CD14-positive monocyte (primary cell): ENCODE measurements at regions not wholly inside any gene's neighbourhood (a gene's known extent, or its start where the extent isn't known, plus 50 kb on each side); places are given as distances from the start of the nearest gene placed in this dataset.
A peak's percentile ranks its signal among the peaks of the same experiment; 100 is the strongest.
"Not testable (repeated sequence)": the region's sequence is repeated elsewhere in the genome, so short reads cannot be mapped to it uniquely, and the experiment has no call there.

Experiments
- DNase-seq, 3 donors: peaks; one replicate each; pipeline ENCODE4 v3.0.0-alpha.2; 2011 to 2022
- H2AFZ ChIP-seq: 2 replicates; pipeline ENCODE4 v1.6.0; 2012; ENCODE audit warnings: mild to moderate bottlenecking, low read depth, low read length, inconsistent platforms; ENCODE audit not compliant: insufficient read depth, poor library complexity, severe bottlenecking
- H3K27ac ChIP-seq, 2 donors: 1 replicate in 1 of 2; 2 replicates in 1 of 2; pipeline ENCODE4 v1.5.1; 2012 to 2013; ENCODE audit warnings: low read length in 2 of 2, control low read depth in 1 of 2, inconsistent platforms in 1 of 2, low read depth in 1 of 2, mild to moderate bottlenecking in 1 of 2
- H3K27me3 ChIP-seq, 2 donors: one replicate each; pipeline versions ENCODE4 v1.6.0 to v1.6.1; 2011 to 2013; ENCODE audit warnings: low read length in 2 of 2; ENCODE audit not compliant: control insufficient read depth in 2 of 2, insufficient read depth in 2 of 2
- H3K36me3 ChIP-seq, 2 donors: replicated peaks in 1 of 2; 1 replicate in 1 of 2; 2 replicates in 1 of 2; pipeline versions ENCODE4 v1.5.1 to v1.6.1; 2012 to 2013; ENCODE audit warnings: low read length in 2 of 2, control low read depth in 1 of 2, inconsistent platforms in 1 of 2, mild to moderate bottlenecking in 1 of 2; ENCODE audit not compliant: insufficient read depth in 2 of 2, control insufficient read depth in 1 of 2
- H3K4me1 ChIP-seq, 2 donors: 1 replicate in 1 of 2; 2 replicates in 1 of 2; pipeline versions ENCODE4 v1.5.1 to v1.6.1; 2012 to 2013; ENCODE audit warnings: low read length in 2 of 2, control low read depth in 1 of 2, inconsistent platforms in 1 of 2, mild to moderate bottlenecking in 1 of 2, moderate library complexity in 1 of 2; ENCODE audit not compliant: insufficient read depth in 2 of 2, control insufficient read depth in 1 of 2
- H3K4me2 ChIP-seq: replicated peaks from 2 replicates; pipeline ENCODE3; 2012; ENCODE audit warnings: low read length, moderate library complexity, mild to moderate bottlenecking; ENCODE audit not compliant: poor library complexity, severe bottlenecking; ENCODE audit errors: extremely low read depth
- H3K4me3 ChIP-seq, 3 experiments: fragments of 200-600 bp in 1 of 3; sonication (generic) in 1 of 3; replicated peaks in 1 of 3; 1 replicate in 2 of 3; 2 replicates in 1 of 3; pipeline ENCODE4 v1.5.1; 2011 to 2013; ENCODE audit warnings: low read length in 3 of 3, mild to moderate bottlenecking in 3 of 3, control low read depth in 2 of 3, low read depth in 2 of 3, inconsistent platforms in 1 of 3, moderate library complexity in 1 of 3
- H3K79me2 ChIP-seq: 2 replicates; pipeline ENCODE4 v1.6.0; 2012; ENCODE audit warnings: mild to moderate bottlenecking, control low read depth, inconsistent platforms, low read length, moderate library complexity; ENCODE audit not compliant: insufficient read depth
- H3K9ac ChIP-seq: 2 replicates; pipeline ENCODE4 v1.6.0; 2017; ENCODE audit warnings: low read length, mild to moderate bottlenecking; ENCODE audit not compliant: insufficient read depth, poor library complexity, severe bottlenecking
- H3K9me3 ChIP-seq, 2 donors: replicated peaks in 1 of 2; 1 replicate in 1 of 2; 2 replicates in 1 of 2; pipeline versions ENCODE4 v1.5.1 to v1.6.1; 2012 to 2013; ENCODE audit warnings: low read length in 2 of 2, control low read depth in 1 of 2; ENCODE audit not compliant: control insufficient read depth in 1 of 2, insufficient read depth in 1 of 2
- H4K20me1 ChIP-seq: 2 replicates; pipeline ENCODE4 v1.6.0; 2012; ENCODE audit warnings: mild to moderate bottlenecking, low read length, control low read depth, moderate library complexity; ENCODE audit not compliant: insufficient read depth
- H3K27ac Mint-ChIP-seq, 7 donors: one replicate each; pipeline ENCODE4 v1.8.0; 2020; ENCODE audit warnings: mild to moderate bottlenecking in 7 of 7, mixed read lengths in 7 of 7, moderate library complexity in 6 of 7, inconsistent platforms in 2 of 7
- H3K27me3 Mint-ChIP-seq, 3 donors: one replicate each; pipeline ENCODE4 v1.8.0; 2021 to 2022; ENCODE audit warnings: low read depth in 3 of 3, mild to moderate bottlenecking in 3 of 3, mixed read lengths in 3 of 3, moderate library complexity in 3 of 3, inconsistent platforms in 1 of 3
- H3K36me3 Mint-ChIP-seq, 2 donors: one replicate each; pipeline ENCODE4 v1.8.0; 2020; ENCODE audit warnings: mixed read lengths in 2 of 2, inconsistent platforms in 1 of 2, mild to moderate bottlenecking in 1 of 2
- H3K4me1 Mint-ChIP-seq: one replicate; pipeline ENCODE4 v1.8.0; 2020; ENCODE audit warnings: mild to moderate bottlenecking, mixed read lengths
- H3K4me3 Mint-ChIP-seq, 2 donors: one replicate each; pipeline ENCODE4 v1.8.0; 2020; ENCODE audit warnings: mild to moderate bottlenecking in 2 of 2, mixed read lengths in 2 of 2, moderate library complexity in 1 of 2
- H3K9me3 Mint-ChIP-seq, 7 donors: one replicate each; pipeline ENCODE4 v1.8.0; 2020 to 2022; ENCODE audit warnings: mixed read lengths in 7 of 7, mild to moderate bottlenecking in 6 of 7, moderate library complexity in 6 of 7, inconsistent platforms in 2 of 7
- WGBS: methylation state at CpG from one replicate; pipeline ENCODE4 v1.1.5; 2013; ENCODE audit warnings: missing lambda C conversion rate; ENCODE audit not compliant: insufficient coverage; 5-methylcytosine and 5-hydroxymethylcytosine counted together
- intact Hi-C, 2 donors: fragments of 100-400 bp; cut with micrococcal nuclease; formaldehyde crosslinking; loops; one replicate each; pipeline versions ENCODE4 v1.15.0 to v1.15.1; 2023

DNA sequence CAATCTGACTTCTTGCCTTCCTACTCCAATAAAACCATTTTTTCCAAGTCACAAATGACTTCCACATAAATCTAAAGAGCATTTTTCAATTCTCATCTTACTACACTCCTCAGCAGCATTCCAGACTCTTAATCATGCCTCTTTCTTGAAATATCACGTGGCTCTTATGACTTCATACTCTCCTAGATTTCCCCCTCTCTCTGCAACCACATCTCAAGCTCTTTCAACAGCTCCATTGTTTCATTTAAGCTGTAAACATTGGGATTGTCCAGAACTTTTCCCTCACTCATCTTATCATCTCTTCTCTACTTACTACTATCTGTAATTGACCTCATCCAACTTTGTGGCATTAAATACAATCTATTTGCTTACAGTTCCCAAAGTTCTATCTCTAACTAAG, 170.6 kb upstream of the POMZP3 start:
- H3K36me3 Mint-ChIP-seq, H3K9ac ChIP-seq, H3K36me3 ChIP-seq, H3K4me2 ChIP-seq, H3K27ac ChIP-seq, H2AFZ ChIP-seq, intact Hi-C loops, H3K4me1 ChIP-seq, H3K9me3 ChIP-seq, H4K20me1 ChIP-seq, H3K79me2 ChIP-seq, H3K4me3 ChIP-seq, H3K4me3 Mint-ChIP-seq, H3K4me1 Mint-ChIP-seq, DNase-seq, H3K27ac Mint-ChIP-seq, H3K27me3 ChIP-seq, H3K27me3 Mint-ChIP-seq, H3K9me3 Mint-ChIP-seq: not testable (repeated sequence)
- WGBS = 100% methylated on average over 1 of the region's 1 CpG

- H3K79me2 ChIP-seq, H3K36me3 Mint-ChIP-seq, H3K4me3 Mint-ChIP-seq, H3K27ac Mint-ChIP-seq, H3K4me2 ChIP-seq, H3K9ac ChIP-seq, H3K4me1 Mint-ChIP-seq, H2AFZ ChIP-seq, H4K20me1 ChIP-seq, H3K36me3 ChIP-seq, H3K4me1 ChIP-seq, H3K9me3 Mint-ChIP-seq, H3K27me3 Mint-ChIP-seq, H3K4me3 ChIP-seq, H3K9me3 ChIP-seq, H3K27ac ChIP-seq, intact Hi-C loops, DNase-seq, H3K27me3 ChIP-seq: not testable (repeated sequence)
Measured at GRCh38 chr7:76780693-76781092, 153.6 kb upstream of the POMZP3 start.

DNA sequence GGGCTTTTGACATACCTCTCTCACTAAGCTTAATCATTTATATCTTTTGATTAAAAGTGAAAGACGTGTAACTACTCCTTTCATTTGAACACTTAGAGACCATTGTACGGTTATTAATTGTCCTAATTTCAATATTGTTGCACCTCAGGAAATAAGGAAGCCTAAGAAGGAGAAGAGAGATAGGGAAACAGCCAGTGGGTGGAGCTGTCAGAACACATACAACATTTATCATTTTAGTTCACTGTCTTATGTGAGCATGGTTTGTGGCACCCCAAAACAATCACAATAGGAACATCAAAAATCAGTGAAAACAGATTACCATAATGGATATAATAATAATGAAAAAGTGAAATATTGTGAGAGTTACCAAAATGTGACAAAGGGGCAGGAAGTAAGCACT, 147.2 kb upstream of the POMZP3 start:
- H3K9me3 ChIP-seq, intact Hi-C loops, DNase-seq, H3K9ac ChIP-seq, H3K27ac ChIP-seq, H2AFZ ChIP-seq, H3K4me1 ChIP-seq, H3K4me2 ChIP-seq, H4K20me1 ChIP-seq, H3K9me3 Mint-ChIP-seq, H3K4me3 Mint-ChIP-seq, H3K4me3 ChIP-seq, H3K36me3 ChIP-seq, H3K36me3 Mint-ChIP-seq, H3K79me2 ChIP-seq, H3K4me1 Mint-ChIP-seq, H3K27me3 Mint-ChIP-seq, H3K27ac Mint-ChIP-seq, H3K27me3 ChIP-seq: not testable (repeated sequence)
- no CpG with 5 or more reads among the region's 2 CpGs for WGBS

GRCh38 chr7:76771980-76772379, 144.9 kb upstream of the POMZP3 start:
- H3K4me3 ChIP-seq, H4K20me1 ChIP-seq, H3K9ac ChIP-seq, H3K79me2 ChIP-seq, H3K9me3 ChIP-seq, H3K4me1 Mint-ChIP-seq, DNase-seq, H3K27ac Mint-ChIP-seq, H3K4me3 Mint-ChIP-seq, H3K36me3 ChIP-seq, H2AFZ ChIP-seq, H3K27me3 Mint-ChIP-seq, H3K4me1 ChIP-seq, H3K27ac ChIP-seq, H3K4me2 ChIP-seq, intact Hi-C loops, H3K36me3 Mint-ChIP-seq, H3K9me3 Mint-ChIP-seq, H3K27me3 ChIP-seq: not testable (repeated sequence)
- no CpG with 5 or more reads among the region's 1 CpG for WGBS

- H3K36me3 Mint-ChIP-seq, H3K9ac ChIP-seq, H4K20me1 ChIP-seq, H3K4me2 ChIP-seq, H3K27me3 ChIP-seq, intact Hi-C loops, H2AFZ ChIP-seq, H3K36me3 ChIP-seq, H3K4me3 Mint-ChIP-seq, H3K27me3 Mint-ChIP-seq, H3K4me1 Mint-ChIP-seq, H3K4me1 ChIP-seq, DNase-seq, H3K9me3 ChIP-seq, H3K27ac ChIP-seq, H3K79me2 ChIP-seq, H3K4me3 ChIP-seq: not testable (repeated sequence)
- Mint-ChIP-seq H3K9me3 (peaks cover 13 to 31% (median 20%) of the 10 kb centered on the region in 7 donors), H3K27ac (peak overlapping the region in 1 of 7 donors; percentile 41)
- no CpG with 5 or more reads among the region's 3 CpGs for WGBS
Measured at GRCh38 chr7:76763977-76764376, 136.9 kb upstream of the POMZP3 start.
